ENCODE measurements at regions not wholly inside any gene's neighbourhood (a gene's known extent, or its start where the extent isn't known, plus 50 kb on each side); places are given as distances from the start of the nearest gene placed in this dataset.

DNA sequence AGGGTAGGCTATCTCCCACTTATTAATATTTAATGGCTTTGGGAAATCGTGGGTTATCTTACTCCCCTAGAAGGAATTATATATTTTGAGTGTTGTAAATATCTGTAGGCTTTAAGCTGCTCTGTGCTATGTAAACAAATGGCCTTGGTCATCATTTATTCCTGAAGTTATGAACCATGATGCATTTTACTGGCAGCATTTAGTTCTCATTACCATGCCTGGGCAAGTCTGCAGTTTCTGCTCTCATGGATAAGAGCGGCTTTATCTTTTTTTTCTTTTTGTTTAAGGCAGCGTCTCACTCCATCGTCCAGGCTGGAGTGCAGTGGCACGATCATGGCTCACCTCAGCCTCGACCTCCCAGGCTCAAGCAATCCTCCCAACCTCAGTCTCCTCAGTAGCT is 156.1 kb downstream of the IRS2 start:
- Mint-ChIP-seq H3K27ac (no peak overlapping the region), H3K4me1 (ENCODE audit: unreplicated experiment) (no peaks in the 10 kb centered on the region), H3K27me3 (peaks cover 4% of the 10 kb centered on the region), H3K9me3 (no peaks in the 10 kb centered on the region), H3K36me3 (no peaks in the 10 kb centered on the region), H3K4me3 (no peak overlapping the region)
- no peak for DNase-seq (ENCODE audit: extremely low spot score, unreplicated experiment)
- TF ChIP-seq, protein P1, sequence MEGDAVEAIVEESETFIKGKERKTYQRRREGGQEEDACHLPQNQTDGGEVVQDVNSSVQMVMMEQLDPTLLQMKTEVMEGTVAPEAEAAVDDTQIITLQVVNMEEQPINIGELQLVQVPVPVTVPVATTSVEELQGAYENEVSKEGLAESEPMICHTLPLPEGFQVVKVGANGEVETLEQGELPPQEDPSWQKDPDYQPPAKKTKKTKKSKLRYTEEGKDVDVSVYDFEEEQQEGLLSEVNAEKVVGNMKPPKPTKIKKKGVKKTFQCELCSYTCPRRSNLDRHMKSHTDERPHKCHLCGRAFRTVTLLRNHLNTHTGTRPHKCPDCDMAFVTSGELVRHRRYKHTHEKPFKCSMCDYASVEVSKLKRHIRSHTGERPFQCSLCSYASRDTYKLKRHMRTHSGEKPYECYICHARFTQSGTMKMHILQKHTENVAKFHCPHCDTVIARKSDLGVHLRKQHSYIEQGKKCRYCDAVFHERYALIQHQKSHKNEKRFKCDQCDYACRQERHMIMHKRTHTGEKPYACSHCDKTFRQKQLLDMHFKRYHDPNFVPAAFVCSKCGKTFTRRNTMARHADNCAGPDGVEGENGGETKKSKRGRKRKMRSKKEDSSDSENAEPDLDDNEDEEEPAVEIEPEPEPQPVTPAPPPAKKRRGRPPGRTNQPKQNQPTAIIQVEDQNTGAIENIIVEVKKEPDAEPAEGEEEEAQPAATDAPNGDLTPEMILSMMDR (conservative IDR thresholded peaks at IDR 0.05) = no peak

DNA sequence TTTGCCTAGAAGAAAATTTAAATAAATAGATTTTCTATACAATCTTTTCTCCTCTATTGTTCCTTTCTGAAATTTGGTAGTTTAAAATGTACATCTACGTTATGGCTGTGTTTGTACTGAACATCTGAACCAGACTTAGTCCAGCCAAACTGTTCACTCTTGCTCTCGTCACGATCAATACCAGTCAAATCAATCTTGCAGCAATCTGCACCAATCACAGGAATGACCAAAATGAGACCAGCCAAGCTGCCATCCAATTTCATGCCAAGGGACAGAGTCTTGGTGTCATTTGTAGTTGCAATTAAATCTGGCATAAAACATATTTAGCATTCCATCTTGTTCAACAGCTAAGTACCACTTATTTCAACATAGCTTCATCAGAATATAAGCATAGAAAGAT is 156.6 kb downstream of the IRS2 start:
- Mint-ChIP-seq H3K27me3 (peaks cover 4% of the 10 kb centered on the region), H3K27ac (no peak overlapping the region), H3K4me3 (no peak overlapping the region), H3K36me3 (no peaks in the 10 kb centered on the region), H3K9me3 (no peaks in the 10 kb centered on the region), H3K4me1 (ENCODE audit: unreplicated experiment) (no peaks in the 10 kb centered on the region)
- TF ChIP-seq, protein P1 (conservative IDR thresholded peaks at IDR 0.05) = no peak
- DNase-seq (ENCODE audit: extremely low spot score, unreplicated experiment) = no peak

DNA sequence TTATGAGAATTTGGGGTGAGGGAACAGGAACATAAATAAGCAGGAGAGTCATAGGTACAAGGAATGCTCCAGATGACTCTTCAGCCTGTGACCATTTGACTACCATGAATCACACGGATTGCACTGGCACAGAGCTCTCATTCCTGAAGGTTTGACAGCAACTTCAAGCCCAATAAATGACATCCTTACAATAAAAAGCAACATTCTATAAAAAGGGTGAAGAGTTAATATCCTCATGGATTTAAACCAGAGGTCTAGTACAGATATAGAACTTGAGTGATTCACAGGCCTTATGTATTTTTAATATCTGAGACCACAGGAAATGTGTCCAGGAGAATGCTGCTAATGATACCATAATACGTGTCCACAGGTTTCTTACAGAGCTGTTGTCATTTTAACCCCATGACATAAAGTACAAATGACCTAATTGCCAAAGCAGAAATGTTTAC is 158.1 kb downstream of the IRS2 start:
- TF ChIP-seq, protein P1 (conservative IDR thresholded peaks at IDR 0.05) = no peak
- peaks cover 4% of the 10 kb centered on the region for H3K27me3 Mint-ChIP-seq
- H3K4me3 Mint-ChIP-seq = no peak overlapping the region
- no peaks in the 10 kb centered on the region for H3K4me1 Mint-ChIP-seq (ENCODE audit: unreplicated experiment)
- no peaks in the 10 kb centered on the region for H3K9me3 Mint-ChIP-seq
- no peaks in the 10 kb centered on the region for H3K36me3 Mint-ChIP-seq
- H3K27ac Mint-ChIP-seq = no peak overlapping the region
- DNase-seq (ENCODE audit: extremely low spot score, unreplicated experiment) = no peak

DNA sequence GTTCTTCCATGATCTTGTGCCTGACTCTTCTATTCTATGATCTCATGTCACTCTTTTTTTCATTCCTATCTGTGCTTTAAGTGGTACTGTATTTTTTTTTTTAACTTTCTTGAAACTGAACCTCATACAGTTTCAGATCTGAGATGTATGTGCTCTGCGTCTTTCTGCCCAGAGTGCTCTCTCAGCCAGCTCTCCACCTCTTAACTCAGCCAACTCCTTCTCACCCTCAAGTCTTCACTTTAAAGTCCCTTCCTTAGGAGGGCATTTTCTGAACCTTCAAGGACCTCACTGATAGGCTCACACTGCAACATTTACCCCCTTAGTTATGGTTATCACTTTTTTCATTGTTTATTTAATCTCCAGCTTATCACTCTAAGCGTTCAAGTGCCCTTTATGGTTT is 158.7 kb downstream of the IRS2 start:
- Mint-ChIP-seq H3K27ac (no peak overlapping the region), H3K4me3 (no peak overlapping the region), H3K9me3 (no peaks in the 10 kb centered on the region), H3K36me3 (no peaks in the 10 kb centered on the region), H3K4me1 (ENCODE audit: unreplicated experiment) (no peaks in the 10 kb centered on the region), H3K27me3 (peaks cover 4% of the 10 kb centered on the region)
- DNase-seq (ENCODE audit: extremely low spot score, unreplicated experiment) = no peak
- TF ChIP-seq, protein P1 (conservative IDR thresholded peaks at IDR 0.05) = no peak

DNA sequence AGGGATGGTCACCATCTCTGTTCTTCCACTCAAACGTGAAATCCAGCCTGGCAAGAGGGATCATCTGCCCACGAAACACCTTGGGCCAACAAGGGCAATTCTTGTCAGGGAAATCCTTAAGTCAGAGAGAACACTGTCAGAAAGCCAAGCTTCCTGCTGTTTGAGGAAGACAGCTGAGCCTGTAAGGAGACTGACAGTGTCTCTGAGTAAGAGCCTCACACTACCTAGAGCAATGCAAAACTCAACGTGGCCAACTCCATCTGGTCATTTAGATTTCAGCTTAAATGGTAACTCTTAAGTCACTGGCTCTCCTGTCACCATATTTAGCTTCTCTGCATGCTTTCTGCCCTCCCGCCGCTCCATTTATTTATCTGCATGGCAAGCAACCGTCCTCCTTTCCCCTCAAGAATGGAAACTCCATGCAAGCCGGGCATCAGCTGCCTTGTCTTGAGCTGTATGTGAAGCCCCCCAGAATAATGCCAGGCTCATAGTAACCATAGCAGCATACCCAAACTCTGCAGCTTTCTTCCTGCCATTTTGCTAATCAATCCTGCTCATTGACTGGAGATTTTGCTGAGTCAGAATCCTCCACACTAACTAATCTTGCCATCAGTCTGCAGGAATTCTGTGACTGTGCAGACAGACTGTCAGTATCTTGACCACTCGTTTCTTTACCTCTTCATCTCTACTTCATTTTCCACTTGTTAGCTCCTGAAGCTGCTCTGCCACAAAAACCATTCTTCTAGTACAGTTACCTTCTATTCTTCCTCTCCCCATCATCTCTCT is 159.8 kb downstream of the IRS2 start:
- no peak for DNase-seq (ENCODE audit: extremely low spot score, unreplicated experiment)
- peaks cover 4% of the 10 kb centered on the region for H3K27me3 Mint-ChIP-seq
- no peaks in the 10 kb centered on the region for H3K4me1 Mint-ChIP-seq (ENCODE audit: unreplicated experiment)

More for the DNA sequence above, 159.8 kb downstream of the IRS2 start:
- TF ChIP-seq, protein P1 (conservative IDR thresholded peaks at IDR 0.05) = no peak
- Mint-ChIP-seq H3K36me3 (no peaks in the 10 kb centered on the region), H3K9me3 (no peaks in the 10 kb centered on the region), H3K4me3 (no peak overlapping the region), H3K27ac (no peak overlapping the region)

Data from type B pancreatic cell (in vitro differentiated cells).